ENCODE measurements at regions not wholly inside any gene's neighbourhood (a gene's known extent, or its start where the extent isn't known, plus 50 kb on each side); places are given as distances from the start of the nearest gene placed in this dataset.
"Not testable (repeated sequence)": the region's sequence is repeated elsewhere in the genome, so short reads cannot be mapped to it uniquely, and the experiment has no call there.

DNA sequence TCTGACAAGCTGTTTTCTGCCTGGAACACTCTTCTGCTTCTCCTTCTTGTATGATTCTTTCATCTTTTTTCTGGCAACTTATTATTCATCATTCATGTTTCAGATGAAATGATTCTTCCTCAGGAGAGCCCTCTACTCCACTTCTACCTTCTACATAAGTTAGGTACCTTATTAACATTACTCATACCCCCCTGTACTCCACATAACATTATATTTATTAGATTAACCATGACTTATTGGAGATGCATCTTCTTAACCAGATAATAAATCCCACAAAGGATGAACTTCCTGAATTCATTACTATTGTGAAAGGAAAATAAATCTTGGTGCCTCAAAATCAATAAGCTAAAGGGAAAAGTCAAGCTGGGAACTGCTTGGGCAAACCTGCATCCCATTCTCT lies 1636.5 kb upstream of the FLRT2 start:
- in situ Hi-C loops (cut with HindIII; ENCODE audit: low pct_ligation_motif_present, low pct_unique_long_range_greater_than_20kb, low sequenced_read_pairs) = no loop called here
- no peak for DNase-seq

DNA sequence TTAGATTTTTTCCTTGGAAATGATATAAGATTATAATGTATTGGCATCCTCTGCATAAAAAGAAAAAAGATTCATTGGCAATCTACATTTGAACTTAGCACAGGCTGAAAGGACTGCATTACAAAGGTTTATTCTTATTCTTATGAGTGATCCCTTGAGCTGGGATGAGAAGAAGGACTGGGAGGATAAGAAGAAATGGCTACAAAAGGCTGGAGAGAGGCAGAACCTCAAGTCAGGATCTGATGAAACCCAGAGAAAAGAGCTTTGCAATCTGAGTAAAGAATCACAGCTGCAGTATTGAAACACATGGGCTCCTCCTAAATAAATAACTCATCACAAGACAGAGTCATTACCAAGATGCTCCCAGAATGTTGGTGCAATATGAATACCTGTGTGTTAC lies 1635.4 kb upstream of the FLRT2 start:
- DNase-seq = no peak
- in situ Hi-C loops (cut with HindIII; ENCODE audit: low pct_ligation_motif_present, low pct_unique_long_range_greater_than_20kb, low sequenced_read_pairs) = no loop called here

DNA sequence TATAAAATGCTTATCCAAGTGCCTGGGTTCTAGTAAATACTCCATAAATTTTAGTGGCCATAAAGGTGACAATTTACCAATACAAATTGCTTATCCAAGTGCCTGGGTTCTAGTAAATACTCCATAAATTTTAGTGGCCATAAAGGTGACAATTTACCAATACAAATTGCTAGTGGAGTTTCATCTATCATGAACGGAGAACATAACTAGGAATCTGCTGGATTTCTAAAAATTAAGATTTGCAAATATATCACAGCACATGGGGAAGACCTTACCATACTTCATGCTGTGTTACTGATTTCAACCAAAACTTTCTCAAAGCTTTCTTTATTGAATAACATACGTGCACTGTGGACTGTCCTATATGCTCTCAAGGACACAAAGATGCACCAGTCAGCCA lies 1631.4 kb upstream of the FLRT2 start:
- DNase-seq; in situ Hi-C loops (cut with HindIII; ENCODE audit: low pct_ligation_motif_present, low pct_unique_long_range_greater_than_20kb, low sequenced_read_pairs): not testable (repeated sequence)

DNA sequence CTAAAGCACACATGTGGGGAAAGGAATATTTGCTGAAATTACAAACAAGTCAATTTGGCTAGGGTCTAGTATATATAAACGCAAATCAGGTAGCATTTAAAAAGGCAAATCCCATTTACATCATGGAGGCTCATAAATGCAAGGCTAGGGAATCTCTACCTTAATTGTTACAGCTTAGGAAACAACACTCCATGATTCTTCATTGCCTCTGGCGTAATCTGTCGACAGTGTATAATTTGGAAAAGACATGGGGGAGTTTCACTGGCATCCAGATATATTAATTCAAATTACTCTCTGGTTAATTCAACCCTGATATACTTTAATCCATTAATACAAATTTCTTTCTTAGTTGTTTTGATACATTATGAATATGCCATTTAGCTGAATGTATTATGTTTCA lies 1630.2 kb upstream of the FLRT2 start:
- DNase-seq = no peak
- in situ Hi-C loops (cut with HindIII; ENCODE audit: low pct_ligation_motif_present, low pct_unique_long_range_greater_than_20kb, low sequenced_read_pairs) = no loop called here

DNA sequence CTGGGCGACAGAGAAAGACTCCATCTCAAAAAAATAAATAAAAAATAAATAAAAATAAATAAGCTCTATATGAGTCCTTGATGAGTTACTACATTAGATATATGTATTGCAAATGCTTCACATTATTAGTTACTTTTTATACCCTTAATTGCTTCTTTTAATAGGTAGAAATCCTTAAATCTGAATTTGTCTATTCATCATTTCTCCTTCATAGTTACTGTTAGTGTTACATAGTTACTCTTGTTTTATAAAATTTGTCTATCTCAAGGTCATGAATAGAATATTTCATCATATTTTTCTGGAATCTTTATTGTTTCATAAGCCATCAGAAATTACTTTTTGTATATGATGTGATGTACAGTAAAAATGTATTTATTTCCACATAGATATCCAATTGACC lies 1624.8 kb upstream of the FLRT2 start:
- in situ Hi-C loops (cut with HindIII; ENCODE audit: low pct_ligation_motif_present, low pct_unique_long_range_greater_than_20kb, low sequenced_read_pairs) = no loop called here

DNA sequence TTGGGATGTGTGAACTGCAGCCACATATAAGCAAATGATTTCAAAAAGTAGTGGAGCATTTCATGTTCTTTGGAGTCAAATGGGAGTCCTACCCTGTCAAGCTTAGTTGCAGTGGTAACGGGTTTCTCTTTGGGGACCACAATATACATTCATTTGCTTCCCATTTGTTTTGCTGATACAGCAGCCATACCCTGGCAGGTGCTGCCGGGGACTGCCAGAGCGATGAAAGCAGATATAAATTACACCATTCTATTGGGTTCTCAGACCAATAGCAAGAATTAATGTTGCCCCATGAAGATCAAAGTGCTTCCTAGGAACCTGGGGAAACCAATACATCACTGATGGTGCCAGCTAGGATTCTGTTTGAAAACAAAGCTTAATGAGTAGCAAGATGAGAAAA lies 1621.5 kb upstream of the FLRT2 start:
- in situ Hi-C loops (cut with HindIII; ENCODE audit: low pct_ligation_motif_present, low pct_unique_long_range_greater_than_20kb, low sequenced_read_pairs) = no loop called here
- no peak for DNase-seq

More for the DNA sequence above, 1624.8 kb upstream of the FLRT2 start:
- DNase-seq = no peak

DNA sequence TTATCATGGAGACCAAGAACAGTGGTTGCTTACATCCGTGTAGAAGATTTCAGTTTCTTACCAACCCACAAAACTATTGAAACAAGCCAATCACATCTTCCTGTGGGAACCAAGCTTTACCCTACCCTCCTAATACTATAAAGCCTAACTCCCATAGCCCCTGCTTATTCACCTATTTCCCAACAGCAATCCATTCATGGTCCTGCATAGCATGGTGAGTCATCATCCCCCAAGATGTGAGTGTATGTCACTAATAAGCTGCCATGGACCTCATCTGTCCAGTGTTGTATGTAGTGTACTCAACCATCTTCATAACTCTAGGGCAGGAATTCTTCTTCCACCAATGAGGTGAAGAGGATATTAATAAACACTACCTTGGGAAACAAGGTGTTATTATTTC lies 1620.4 kb upstream of the FLRT2 start:
- no peak for DNase-seq
- in situ Hi-C loops (cut with HindIII; ENCODE audit: low pct_ligation_motif_present, low pct_unique_long_range_greater_than_20kb, low sequenced_read_pairs) = no loop called here

DNA sequence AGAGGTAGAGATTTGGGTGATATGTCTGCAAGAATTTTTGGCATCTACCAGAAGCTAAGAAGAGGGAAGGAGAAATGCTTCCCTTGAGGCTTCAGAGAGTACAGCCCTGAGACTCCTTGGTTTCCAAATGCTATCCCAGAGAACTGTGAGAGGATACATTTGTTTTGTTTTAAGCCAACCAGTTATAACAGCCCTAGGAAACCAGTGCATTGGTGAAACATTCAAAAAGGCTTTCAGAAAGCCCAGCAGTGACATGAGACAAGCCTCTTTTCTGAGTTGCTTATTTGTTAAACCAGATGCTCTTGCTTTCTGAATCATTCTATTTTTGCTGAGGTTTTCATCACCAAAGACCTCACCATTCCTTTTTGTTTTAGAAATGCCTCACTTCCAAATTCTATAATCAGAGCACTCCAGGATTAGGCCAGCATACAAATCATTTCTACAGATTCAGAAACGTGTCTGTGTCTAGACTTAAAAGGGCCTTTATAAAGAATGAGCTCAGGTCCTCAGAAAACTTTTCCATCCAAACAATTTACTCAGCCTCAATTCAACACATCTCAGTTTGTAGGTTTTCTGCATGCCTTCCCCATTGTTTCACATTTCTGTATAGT lies 1617.8 kb upstream of the FLRT2 start:
- in situ Hi-C loops (cut with HindIII; ENCODE audit: low pct_ligation_motif_present, low pct_unique_long_range_greater_than_20kb, low sequenced_read_pairs) = no loop called here
- no peak for DNase-seq

DNA sequence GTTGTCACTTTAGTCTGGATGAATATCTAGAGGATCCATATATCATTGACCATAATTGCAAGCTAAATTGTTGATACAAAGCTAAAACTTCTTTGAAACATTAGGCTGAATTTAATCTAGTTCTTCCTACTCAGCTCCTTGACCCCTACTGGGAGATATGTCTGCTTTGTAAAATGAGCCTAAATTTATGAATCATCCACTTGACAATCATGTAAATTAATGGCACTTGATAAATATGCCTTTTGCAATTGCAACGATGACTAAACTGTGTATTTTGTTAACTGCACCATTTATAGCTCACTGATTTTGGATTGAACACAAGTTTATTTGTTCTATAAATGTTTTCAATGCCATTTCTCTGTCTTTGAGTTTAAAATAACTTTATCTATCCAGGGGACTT lies 1616.5 kb upstream of the FLRT2 start:
- in situ Hi-C loops (cut with HindIII; ENCODE audit: low pct_ligation_motif_present, low pct_unique_long_range_greater_than_20kb, low sequenced_read_pairs) = no loop called here
- DNase-seq = no peak

DNA sequence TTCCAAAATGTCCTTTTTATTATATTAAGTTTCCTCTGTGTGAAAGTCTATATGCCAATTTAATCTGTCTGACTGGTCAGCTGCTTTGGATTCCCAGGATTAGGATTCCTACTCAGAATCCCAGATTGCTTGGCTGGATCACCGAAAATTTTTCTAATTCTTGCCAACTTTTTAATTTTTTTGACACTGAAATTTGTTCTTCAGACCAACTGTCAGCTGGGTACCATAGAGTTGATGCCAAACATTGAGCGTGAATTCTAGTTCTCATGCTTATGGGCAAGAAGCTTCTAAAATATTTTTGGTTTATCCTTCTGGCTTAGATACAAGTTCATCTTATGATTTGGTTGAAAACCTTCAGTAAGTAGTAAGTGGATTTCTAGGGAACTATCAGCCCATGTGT lies 1611.4 kb upstream of the FLRT2 start:
- no peak for DNase-seq
- in situ Hi-C loops (cut with HindIII; ENCODE audit: low pct_ligation_motif_present, low pct_unique_long_range_greater_than_20kb, low sequenced_read_pairs) = no loop called here

DNA sequence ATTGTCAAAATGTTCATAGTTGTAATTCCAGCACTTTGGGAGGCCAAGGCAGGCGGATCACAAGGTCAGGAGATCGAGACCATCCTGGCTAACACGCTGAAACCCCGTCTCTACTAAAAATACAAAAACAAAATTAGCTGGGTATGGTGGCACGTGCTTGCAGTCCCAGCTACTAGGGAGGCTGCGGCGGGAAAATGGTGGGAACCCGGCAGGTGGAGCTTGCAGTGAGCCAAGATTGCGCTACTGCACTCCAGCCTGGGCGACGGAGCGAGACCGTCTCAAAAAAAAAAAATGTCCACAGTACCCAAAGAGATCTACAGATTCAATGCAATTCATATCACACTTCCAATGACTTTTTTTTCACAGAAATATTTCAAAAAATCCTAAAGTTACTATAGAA lies 1610.3 kb upstream of the FLRT2 start:
- in situ Hi-C loops (cut with HindIII; ENCODE audit: low pct_ligation_motif_present, low pct_unique_long_range_greater_than_20kb, low sequenced_read_pairs); DNase-seq: not testable (repeated sequence)

DNA sequence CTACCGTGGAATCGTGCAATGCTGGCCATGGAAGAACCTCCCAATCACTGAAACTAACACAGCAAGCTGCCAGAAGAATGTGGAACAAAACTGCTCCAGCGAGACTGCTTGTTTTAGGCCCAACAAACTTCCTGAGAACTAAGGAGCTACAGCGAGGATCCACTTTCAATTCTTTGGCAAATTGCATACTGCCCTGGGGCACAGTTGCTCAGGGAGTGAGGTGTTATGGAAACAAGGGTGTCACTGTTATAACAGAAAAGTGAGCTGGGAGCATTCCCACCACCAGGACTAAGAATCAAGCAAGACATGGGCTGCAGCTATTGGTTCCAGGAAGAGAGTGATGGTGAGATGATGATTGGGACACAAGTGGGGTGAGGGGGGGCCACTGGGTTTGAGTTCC lies 1606.1 kb upstream of the FLRT2 start:
- no peak for DNase-seq
- in situ Hi-C loops (cut with HindIII; ENCODE audit: low pct_ligation_motif_present, low pct_unique_long_range_greater_than_20kb, low sequenced_read_pairs) = no loop called here

DNA sequence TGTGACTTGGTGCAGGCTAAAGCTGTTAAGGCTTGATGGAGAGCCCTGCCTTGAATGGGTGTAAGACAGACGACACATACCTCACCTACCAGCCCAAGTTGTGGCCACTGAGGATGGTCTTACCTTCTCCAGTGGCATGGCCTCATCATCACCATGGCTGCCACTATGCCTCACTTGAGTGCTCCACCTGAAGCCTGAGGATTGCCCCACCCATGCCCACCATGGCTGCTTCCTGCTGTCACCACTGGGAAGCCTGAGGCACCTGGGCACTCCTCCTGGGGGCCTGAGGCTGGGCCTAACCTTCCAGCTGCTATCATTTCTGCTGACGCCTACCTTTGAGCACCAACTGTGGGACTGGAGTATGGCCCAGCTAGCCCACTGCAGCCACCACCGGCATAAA lies 1605.7 kb upstream of the FLRT2 start:
- in situ Hi-C loops (cut with HindIII; ENCODE audit: low pct_ligation_motif_present, low pct_unique_long_range_greater_than_20kb, low sequenced_read_pairs) = no loop called here
- no peak for DNase-seq

DNA sequence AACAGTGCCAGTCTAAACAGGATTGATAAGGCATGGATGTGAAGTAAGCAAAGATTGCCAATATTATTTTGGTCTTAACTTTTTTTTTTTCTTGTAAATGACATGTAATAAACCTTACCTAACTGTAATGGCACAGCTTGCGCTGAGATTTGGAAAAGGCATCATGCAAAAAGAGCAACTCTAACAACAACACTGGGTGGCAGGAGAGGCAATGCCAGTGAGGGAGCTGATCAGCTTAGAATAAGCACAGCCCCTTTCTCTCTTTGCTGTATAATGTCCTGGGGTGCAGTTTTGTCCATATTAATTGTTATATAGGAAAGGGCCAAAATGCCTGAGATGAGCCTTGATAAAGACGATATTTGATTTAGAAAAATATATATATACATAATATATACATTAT lies 1589.7 kb upstream of the FLRT2 start:
- in situ Hi-C loops (cut with HindIII; ENCODE audit: low pct_ligation_motif_present, low pct_unique_long_range_greater_than_20kb, low sequenced_read_pairs) = no loop called here
- no peak for DNase-seq

DNA sequence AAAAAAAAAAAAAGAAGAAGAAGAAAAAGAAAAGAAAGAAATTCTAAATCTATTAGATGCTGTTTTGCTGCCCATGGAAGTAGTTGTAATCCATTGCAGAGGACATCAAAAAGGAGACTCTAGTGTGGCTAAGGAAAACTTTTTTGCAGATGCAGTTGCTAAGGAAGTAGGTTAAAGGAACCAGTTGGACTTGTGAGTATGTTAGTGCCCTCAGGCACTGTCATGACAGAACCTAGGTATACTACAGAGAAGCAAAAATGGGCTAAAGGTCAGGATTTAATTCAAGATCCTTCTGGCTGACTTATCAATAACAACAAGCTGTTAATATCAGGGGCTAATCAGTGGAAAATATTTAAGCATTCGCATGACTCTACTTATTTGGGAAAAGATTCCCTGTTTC lies 1571.6 kb upstream of the FLRT2 start:
- in situ Hi-C loops (cut with HindIII; ENCODE audit: low pct_ligation_motif_present, low pct_unique_long_range_greater_than_20kb, low sequenced_read_pairs) = no loop called here
- DNase-seq = no peak

DNA sequence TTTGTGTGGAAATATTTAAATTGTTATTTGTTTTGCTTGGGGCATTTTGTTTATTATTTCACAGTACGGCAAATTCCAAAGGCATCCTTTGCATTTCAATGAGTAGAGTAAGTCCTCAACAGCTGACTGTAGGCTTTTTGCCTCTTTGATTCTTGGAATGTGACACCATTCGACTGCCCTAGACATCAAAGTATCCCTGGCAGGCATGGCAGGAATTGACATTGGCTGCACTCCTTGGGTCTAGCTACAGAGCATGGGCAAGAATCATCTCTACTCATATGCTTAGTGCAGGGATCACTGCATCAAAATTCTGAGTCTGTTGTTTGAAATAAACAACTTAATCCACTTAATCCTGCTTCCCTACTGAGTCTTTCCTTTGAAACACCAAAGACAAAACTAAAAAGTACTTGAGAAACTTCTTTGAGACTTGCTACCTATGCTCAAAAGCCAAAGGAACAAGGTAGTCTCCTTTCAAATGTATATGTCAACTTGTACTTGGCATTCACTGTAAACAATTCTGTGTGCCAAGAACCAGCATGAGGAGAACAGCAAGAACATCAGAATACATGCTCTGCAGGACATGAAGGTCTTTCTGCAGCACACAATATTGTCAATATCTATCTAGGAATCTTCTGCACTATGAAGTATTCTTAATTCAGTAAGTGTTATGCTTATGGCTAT lies 1569.0 kb upstream of the FLRT2 start:
- DNase-seq = no peak
- in situ Hi-C loops (cut with HindIII; ENCODE audit: low pct_ligation_motif_present, low pct_unique_long_range_greater_than_20kb, low sequenced_read_pairs) = no loop called here

DNA sequence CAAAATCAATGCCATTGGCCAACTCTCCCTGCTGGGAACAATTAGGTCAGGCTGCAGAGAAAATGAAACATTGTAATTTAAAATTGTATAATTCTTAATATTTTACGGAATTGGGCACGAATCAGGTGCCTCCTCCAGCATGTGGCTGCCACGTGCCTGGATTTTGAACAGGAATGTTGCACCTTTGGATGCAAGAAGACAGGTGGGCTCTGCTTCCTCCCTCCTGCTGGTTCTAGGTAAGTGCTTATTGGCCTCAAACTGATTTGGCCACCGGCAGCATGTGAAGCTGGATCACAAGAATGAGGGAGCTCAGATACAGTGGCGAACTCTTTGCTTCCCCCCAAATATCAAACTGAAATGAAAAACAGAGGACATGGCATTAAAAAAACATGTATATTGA lies 1559.9 kb upstream of the FLRT2 start:
- in situ Hi-C loops (cut with HindIII; ENCODE audit: low pct_ligation_motif_present, low pct_unique_long_range_greater_than_20kb, low sequenced_read_pairs) = no loop called here
- DNase-seq = no peak

DNA sequence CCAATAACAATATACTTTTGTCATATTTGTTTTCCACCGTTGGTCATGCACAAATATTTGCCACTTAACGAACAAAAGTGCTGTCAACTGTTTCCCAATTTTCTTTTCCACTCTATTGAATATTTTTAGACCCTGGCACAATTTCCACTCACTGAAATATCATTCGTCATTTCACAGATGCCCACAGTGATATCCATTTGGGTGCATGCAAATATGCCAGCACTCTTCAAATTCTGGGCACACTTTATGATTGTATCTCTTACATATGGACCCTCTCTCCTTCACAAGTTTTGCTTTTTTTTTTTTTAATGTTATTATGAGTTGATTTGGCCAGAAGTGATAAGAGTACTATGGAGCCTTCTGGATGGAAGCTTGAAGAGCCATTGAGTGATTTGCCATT lies 1557.3 kb upstream of the FLRT2 start:
- in situ Hi-C loops (cut with HindIII; ENCODE audit: low pct_ligation_motif_present, low pct_unique_long_range_greater_than_20kb, low sequenced_read_pairs) = no loop called here

DNA sequence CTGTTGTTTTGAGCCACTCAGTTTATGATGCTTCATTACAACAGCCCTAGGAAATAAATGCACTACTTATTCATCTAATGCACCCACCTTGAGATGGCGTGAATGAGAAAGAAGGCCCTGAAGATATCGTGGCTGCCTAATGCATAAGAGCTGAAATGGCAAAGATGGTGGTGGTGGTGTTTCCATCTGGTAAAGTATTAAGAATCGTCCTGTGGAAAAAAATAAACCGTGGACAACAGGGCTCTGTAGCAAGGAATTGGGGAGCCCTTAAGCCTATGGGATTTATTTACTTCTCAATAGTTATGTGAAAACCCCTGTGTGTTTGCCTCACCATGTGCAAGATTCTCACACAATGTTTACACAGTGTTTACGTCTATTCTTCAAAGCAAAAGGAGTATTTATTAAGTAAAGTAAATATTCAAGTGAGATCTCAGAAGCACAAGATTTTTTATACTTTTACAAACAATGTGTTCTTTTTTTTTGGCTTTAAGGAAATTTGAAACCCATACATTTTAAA lies 1555.2 kb upstream of the FLRT2 start:
- in situ Hi-C loops (cut with HindIII; ENCODE audit: low pct_ligation_motif_present, low pct_unique_long_range_greater_than_20kb, low sequenced_read_pairs) = no loop called here

More for the DNA sequence above, 1557.3 kb upstream of the FLRT2 start:
- no peak for DNase-seq

DNA sequence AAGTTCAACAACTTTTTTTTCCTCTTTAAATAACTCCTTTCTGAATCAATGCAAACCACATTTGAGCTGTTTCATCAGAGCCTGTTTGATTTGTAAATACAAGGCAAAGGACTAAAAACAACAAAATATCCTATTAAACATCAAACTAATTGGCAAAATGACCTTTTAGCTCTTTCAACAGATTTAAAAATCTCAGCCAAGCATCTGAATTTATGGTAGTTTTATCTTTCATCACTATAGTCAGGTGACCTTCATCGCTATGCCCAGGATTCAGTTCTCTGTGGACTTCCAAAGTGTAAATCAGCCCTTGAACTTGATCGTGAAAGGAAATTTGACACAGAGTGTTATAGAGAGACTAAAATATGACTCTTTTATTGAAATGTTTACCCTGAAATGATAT lies 1554.5 kb upstream of the FLRT2 start:
- DNase-seq = no peak
- in situ Hi-C loops (cut with HindIII; ENCODE audit: low pct_ligation_motif_present, low pct_unique_long_range_greater_than_20kb, low sequenced_read_pairs) = no loop called here

More for the DNA sequence above, 1555.2 kb upstream of the FLRT2 start:
- no peak for DNase-seq
